Kasumi-1 (cell line): ENCODE measurements at regions not wholly inside any gene's neighbourhood (a gene's known extent, or its start where the extent isn't known, plus 50 kb on each side); places are given as distances from the start of the nearest gene placed in this dataset.
"Not testable (repeated sequence)": the region's sequence is repeated elsewhere in the genome, so short reads cannot be mapped to it uniquely, and the experiment has no call there.

Source experiments
- DNase-seq, 2 experiments: peaks; one replicate each; lab custom pipeline; 2025; lab: John Stamatoyannopoulos, UW

DNA sequence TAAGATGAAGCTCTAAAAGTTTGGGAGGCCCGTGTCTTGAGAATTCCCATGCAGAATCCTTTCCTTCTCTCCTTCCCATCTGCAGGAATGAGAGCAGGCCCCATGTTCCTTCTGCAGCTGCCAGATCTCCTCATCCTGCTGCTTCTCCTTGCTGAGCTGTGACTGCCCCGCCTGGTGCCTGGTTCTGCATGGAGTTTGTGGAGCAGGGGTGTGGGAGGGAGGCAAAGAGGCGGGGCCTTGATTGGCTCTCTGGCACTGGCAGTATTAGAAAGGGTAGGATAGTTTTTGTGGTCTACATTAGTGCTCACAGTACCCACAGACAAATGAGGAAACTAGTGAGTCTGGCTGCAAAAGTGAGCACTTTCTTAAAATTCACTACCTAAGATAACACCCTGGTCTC lies 91.1 kb upstream of the CLPB start:
- DNase-seq, result peak; percentile 48 to 51

GRCh38 chr11:72524711-72525110 lies 90.4 kb upstream of the CLPB start:
- no peak for DNase-seq

- DNase-seq, result no peak
Observed at GRCh38 chr11:72523991-72524390, 89.7 kb upstream of the CLPB start.

DNA sequence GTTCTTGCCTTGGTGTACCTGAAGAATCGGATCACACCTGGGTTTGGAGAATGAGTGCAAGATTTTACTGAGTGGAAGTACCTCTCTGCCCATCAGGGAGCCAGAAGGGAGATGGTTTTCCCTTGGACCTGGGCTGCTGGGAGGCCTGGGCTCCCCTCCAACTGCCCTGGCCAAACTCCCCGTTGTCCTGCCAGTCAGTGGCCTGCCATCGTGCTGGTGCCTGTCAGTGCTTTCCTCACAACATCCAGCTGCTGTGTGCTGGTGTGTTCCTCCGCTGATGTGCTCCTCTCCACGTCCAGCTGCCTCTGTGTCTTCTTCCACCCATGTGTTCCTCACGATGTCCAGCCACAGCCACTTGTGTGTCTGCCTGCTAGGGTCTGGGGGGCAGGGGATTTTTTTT lies 87.9 kb upstream of the CLPB start:
- DNase-seq, result no peak

DNA sequence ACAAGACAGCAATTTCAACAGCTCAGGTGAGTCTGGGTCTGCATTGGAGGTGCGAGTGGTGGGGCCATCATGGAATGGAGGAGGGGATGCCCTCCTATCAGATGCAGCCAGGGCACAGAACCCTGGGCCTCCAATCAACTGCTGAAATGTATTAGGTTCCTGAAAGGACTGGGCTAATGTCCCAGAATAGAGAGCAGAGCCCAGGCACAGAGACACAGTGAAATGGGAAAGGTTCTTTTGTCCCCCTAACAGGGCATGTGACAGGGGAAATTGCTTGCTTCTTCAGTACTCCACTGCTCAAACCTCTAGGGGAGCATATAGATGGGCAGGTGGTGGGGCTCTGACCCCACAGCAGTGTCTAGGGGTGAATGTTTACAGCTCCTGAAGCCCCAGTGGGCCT lies 87.3 kb upstream of the CLPB start:
- no peak for DNase-seq

GRCh38 chr11:72520815-72521214 lies 86.5 kb upstream of the CLPB start:
- no peak for DNase-seq

DNA sequence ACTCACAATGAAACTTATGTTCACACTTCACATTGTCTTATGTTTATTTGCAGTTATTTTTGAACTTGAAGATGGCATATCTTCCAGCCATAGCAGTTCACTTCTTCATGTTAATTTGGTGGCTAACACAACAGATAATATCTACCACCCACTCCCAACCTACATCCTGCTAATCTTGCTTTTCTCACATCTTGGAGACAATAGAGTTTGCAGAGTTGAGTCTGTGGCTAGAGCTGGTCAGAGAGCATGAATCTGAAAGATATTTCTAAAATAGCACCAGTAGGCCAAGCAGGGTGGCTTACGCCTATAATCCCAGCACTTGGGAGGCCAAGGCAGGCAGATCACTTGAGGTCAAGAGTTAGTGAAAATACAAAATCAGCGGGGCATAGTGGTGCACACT lies 85.6 kb upstream of the CLPB start:
- not testable (repeated sequence) for DNase-seq

GRCh38 chr11:72519220-72519881 lies 85.0 kb upstream of the CLPB start:
- DNase-seq, result no peak

DNA sequence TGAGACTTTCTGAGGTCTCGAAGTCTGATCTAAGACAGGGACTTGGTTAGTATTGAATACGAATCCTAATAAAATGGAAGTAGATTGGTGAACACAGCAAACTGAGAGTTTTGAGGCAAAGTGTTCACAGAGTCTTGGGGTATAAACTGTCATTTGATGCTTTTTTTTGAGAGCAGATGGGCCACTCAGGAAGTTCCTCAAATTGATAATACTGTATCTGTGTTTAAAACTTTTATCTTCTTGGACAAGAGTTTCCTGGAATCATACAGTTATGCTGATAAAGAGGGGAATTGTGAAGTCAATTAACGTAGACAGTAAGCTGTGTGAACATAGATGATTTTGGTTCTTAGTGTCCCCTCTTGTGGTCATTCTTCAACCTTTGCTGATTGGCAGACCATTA lies 80.0 kb upstream of the CLPB start:
- no peak for DNase-seq

DNA sequence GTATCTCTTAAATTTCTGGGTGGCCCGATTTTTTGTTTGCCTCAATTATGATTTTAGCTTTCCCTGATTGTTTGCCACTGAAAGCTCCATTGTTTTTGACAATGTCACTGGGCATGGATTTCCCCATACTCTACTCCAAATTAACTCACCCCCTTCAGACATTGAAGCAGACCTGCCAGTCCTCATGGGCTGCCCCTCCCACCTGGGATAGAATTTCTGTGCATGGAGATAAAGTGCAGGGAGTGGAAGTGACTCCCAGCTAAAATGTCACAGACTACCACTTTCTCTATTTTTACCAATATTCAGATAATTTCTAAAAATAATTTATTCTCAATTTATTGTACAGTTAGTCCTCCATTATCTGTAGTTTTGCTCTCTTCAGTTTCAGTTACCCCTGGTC lies 79.1 kb upstream of the CLPB start:
- DNase-seq, result no peak

DNA sequence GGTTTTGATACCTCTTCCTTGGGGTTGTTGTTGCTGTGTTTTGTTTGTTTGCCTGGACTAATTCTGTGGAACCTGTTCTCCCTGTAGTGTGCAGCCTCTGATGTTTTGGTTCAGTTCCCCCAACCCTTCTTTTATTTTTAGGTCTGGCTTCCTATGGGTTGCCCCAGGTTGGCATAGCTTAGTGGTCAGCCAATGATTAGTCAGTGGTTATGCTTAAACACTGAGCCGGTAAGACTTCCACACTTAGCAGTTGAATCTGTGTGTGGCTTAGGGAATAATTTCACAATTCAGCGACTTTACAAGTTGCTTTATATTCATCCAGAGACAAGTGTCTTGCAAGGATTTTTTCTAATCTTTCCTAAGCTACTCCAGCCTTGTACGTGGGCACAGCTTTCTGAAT lies 78.6 kb upstream of the CLPB start:
- DNase-seq, result no peak

- no peak for DNase-seq
Observed at GRCh38 chr11:72511393-72512047, 77.2 kb upstream of the CLPB start.

- DNase-seq, result no peak
Observed at GRCh38 chr11:72507050-72507449, 72.7 kb upstream of the CLPB start.

DNA sequence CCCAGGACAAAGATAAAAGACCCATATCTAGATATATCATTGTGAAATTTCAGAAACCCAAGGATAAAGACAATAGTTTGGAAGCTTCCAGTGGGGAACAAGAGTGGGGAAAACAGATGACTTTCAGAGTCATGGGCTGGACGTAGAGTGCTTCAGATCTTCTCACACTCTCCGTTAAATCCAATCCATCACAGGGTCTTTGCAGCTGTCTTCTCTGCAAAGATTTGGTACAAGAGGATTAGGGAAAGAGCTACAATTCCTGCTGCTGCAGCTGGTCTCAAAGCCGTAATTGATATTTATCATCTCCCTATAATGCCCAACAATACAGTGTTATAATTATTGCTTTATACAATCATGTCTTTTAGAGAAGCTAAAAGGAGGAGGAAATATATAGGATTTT lies 63.4 kb upstream of the CLPB start:
- DNase-seq, result no peak

DNA sequence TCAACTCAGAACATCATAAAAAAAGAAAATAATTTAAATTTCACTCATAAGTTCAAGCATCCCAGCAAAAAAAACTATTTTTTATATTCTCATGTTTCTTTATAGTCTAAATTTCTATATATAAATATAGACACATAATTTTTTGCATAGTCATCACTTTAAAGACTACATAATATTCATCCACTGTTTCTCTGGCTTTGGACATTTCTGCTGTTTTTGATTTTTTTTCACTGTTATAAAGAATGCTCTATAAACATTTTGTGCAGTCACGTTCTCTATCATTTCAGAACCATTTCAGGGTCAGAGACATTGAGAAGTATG lies 59.7 kb upstream of the CLPB start:
- DNase-seq, result no peak

- no peak for DNase-seq
Observed at GRCh38 chr11:72493426-72494108, 59.2 kb upstream of the CLPB start.

DNA sequence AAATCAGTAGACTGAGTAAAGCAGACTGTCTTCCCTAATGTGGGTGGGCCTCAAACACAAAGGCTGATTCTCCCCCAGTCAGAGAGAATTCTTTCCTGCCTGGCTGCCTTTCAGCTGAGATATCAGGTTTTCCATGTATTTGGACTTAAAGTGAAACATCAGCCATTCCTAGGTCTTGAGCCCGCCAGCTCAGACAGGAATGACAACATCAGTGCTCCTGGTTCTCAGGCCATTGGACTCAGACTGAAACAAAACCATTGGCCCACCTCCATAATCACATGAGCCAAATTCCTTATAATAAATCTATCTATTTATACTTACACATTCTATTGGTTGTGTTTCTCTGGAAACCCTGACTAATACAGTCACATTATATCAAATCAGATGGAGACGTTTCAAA lies 56.7 kb upstream of the CLPB start:
- no peak for DNase-seq
